ENCODE measurements at regions not wholly inside any gene's neighbourhood (a gene's known extent, or its start where the extent isn't known, plus 50 kb on each side); places are given as distances from the start of the nearest gene placed in this dataset.

- intact Hi-C loops (cut with DNase I) = no loop called here
- Histone ChIP-seq H3K27me3 (no peaks in the 10 kb centered on the region), H3K9me3 (replicated peaks in 1 of 3) (no peaks in the 10 kb centered on the region), H3K4me3 (no peak overlapping the region), H3K4me1 (replicated peaks in 1 of 2) (no peaks in the 10 kb centered on the region), H3K27ac (no peak overlapping the region), H3K36me3 (replicated peaks in 1 of 2) (no peaks in the 10 kb centered on the region)
- no peak for DNase-seq
- 84 to 88% (median 86%) methylated on average over 2 of the region's 2 CpGs for WGBS, 4 donors
- TF ChIP-seq POLR2A (IDR thresholded peaks at IDR 0.05) = no peak
- TF ChIP-seq, protein P1, sequence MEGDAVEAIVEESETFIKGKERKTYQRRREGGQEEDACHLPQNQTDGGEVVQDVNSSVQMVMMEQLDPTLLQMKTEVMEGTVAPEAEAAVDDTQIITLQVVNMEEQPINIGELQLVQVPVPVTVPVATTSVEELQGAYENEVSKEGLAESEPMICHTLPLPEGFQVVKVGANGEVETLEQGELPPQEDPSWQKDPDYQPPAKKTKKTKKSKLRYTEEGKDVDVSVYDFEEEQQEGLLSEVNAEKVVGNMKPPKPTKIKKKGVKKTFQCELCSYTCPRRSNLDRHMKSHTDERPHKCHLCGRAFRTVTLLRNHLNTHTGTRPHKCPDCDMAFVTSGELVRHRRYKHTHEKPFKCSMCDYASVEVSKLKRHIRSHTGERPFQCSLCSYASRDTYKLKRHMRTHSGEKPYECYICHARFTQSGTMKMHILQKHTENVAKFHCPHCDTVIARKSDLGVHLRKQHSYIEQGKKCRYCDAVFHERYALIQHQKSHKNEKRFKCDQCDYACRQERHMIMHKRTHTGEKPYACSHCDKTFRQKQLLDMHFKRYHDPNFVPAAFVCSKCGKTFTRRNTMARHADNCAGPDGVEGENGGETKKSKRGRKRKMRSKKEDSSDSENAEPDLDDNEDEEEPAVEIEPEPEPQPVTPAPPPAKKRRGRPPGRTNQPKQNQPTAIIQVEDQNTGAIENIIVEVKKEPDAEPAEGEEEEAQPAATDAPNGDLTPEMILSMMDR (IDR thresholded peaks at IDR 0.05) = no peak
Observed at GRCh38 chr11:81897639-81898038, 836.0 kb downstream of the FAM181B start.

- 80 to 91% (median 86%) methylated on average over 3 of the region's 3 CpGs for WGBS, 4 donors
- Histone ChIP-seq H3K27me3 (no peaks in the 10 kb centered on the region), H3K27ac (no peak overlapping the region), H3K9me3 (replicated peaks in 1 of 3) (no peaks in the 10 kb centered on the region), H3K4me3 (no peak overlapping the region), H3K4me1 (replicated peaks in 1 of 2) (no peaks in the 10 kb centered on the region), H3K36me3 (replicated peaks in 1 of 2) (no peaks in the 10 kb centered on the region)
- TF ChIP-seq, protein P1 (IDR thresholded peaks at IDR 0.05) = no peak
- no peak for TF ChIP-seq POLR2A (IDR thresholded peaks at IDR 0.05)
- no peak for DNase-seq
- intact Hi-C loops (cut with DNase I) = no loop called here
Observed at GRCh38 chr11:81895258-81895657, 838.4 kb downstream of the FAM181B start.

GRCh38 chr11:81892770-81893635 lies 840.7 kb downstream of the FAM181B start:
- no peak for DNase-seq
- WGBS, 4 donors = 90 to 100% (median 94%) methylated on average over 5 to 7 of the region's 7 CpGs
- intact Hi-C loops (cut with DNase I) = no loop called here
- Histone ChIP-seq H3K9me3 (replicated peaks in 1 of 3) (no peaks in the 10 kb centered on the region), H3K36me3 (replicated peaks in 1 of 2) (no peaks in the 10 kb centered on the region), H3K27ac (no peak overlapping the region), H3K4me1 (replicated peaks in 1 of 2) (no peaks in the 10 kb centered on the region), H3K27me3 (no peaks in the 10 kb centered on the region), H3K4me3 (no peak overlapping the region)
- TF ChIP-seq, protein P1 (IDR thresholded peaks at IDR 0.05) = no peak
- TF ChIP-seq POLR2A (IDR thresholded peaks at IDR 0.05) = no peak

GRCh38 chr11:81888391-81888790 lies 845.3 kb downstream of the FAM181B start:
- H3K9me3 ChIP-seq (replicated peaks in 1 of 3) = no peaks in the 10 kb centered on the region
- 67 to 81% (median 69%) methylated on average over 1 of the region's 1 CpG for WGBS, 4 donors
- TF ChIP-seq, protein P1 (IDR thresholded peaks at IDR 0.05) = no peak
- TF ChIP-seq POLR2A (IDR thresholded peaks at IDR 0.05) = no peak
- H3K4me1 ChIP-seq (replicated peaks in 1 of 2) = no peaks in the 10 kb centered on the region
- intact Hi-C loops (cut with DNase I) = no loop called here
- no peaks in the 10 kb centered on the region for H3K27me3 ChIP-seq
- no peak overlapping the region for H3K27ac ChIP-seq
- no peak overlapping the region for H3K4me3 ChIP-seq
- DNase-seq = no peak
- no peaks in the 10 kb centered on the region for H3K36me3 ChIP-seq (replicated peaks in 1 of 2)

All from adrenal gland (tissue), 9 donors.